ENCODE measurements at regions not wholly inside any gene's neighbourhood (a gene's known extent, or its start where the extent isn't known, plus 50 kb on each side); places are given as distances from the start of the nearest gene placed in this dataset.

GRCh38 chr10:44640429-44640828 lies 255.5 kb upstream of the CXCL12 start:
- TF ChIP-seq, protein P1, sequence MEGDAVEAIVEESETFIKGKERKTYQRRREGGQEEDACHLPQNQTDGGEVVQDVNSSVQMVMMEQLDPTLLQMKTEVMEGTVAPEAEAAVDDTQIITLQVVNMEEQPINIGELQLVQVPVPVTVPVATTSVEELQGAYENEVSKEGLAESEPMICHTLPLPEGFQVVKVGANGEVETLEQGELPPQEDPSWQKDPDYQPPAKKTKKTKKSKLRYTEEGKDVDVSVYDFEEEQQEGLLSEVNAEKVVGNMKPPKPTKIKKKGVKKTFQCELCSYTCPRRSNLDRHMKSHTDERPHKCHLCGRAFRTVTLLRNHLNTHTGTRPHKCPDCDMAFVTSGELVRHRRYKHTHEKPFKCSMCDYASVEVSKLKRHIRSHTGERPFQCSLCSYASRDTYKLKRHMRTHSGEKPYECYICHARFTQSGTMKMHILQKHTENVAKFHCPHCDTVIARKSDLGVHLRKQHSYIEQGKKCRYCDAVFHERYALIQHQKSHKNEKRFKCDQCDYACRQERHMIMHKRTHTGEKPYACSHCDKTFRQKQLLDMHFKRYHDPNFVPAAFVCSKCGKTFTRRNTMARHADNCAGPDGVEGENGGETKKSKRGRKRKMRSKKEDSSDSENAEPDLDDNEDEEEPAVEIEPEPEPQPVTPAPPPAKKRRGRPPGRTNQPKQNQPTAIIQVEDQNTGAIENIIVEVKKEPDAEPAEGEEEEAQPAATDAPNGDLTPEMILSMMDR (IDR thresholded peaks at IDR 0.05), result no peak
- no peak for TF ChIP-seq POLR2AphosphoS5 (IDR thresholded peaks at IDR 0.05)
- TF ChIP-seq POLR2A (IDR thresholded peaks at IDR 0.05), result no peak
- TF ChIP-seq EP300 (IDR thresholded peaks at IDR 0.05), result no peak
